GM12874 (cell line): ENCODE measurements at regions not wholly inside any gene's neighbourhood (a gene's known extent, or its start where the extent isn't known, plus 50 kb on each side); places are given as distances from the start of the nearest gene placed in this dataset.

Experiments used
- TF ChIP-seq, protein P1 (sequence below): IDR thresholded peaks from 2 replicates; pipeline ENCODE4 v1.5.1; 2011; ENCODE audit warnings: low read depth, mild to moderate bottlenecking, control low read depth, low read length, moderate library complexity; ENCODE audit not compliant: insufficient read depth

DNA sequence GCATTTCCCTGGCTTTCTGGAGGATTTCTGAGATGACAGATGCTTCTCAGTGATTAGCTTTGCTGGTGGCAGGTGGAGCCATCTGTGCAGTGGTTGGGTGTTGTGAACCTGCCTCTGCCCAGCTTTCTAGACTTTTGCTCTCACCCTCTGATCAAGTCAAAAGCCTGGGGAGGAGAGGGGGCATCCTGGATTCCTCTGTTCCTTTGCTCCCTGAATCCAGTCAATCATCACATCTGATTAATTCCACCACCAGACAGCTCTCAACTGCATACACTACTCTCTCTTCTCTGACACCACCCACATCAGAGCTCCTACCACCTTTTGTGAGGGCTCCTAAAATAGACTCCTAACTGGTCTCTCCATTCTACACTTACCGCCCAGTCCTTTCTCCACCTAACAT, 283.5 kb downstream of the WDR11 start:
- TF ChIP-seq, protein P1, sequence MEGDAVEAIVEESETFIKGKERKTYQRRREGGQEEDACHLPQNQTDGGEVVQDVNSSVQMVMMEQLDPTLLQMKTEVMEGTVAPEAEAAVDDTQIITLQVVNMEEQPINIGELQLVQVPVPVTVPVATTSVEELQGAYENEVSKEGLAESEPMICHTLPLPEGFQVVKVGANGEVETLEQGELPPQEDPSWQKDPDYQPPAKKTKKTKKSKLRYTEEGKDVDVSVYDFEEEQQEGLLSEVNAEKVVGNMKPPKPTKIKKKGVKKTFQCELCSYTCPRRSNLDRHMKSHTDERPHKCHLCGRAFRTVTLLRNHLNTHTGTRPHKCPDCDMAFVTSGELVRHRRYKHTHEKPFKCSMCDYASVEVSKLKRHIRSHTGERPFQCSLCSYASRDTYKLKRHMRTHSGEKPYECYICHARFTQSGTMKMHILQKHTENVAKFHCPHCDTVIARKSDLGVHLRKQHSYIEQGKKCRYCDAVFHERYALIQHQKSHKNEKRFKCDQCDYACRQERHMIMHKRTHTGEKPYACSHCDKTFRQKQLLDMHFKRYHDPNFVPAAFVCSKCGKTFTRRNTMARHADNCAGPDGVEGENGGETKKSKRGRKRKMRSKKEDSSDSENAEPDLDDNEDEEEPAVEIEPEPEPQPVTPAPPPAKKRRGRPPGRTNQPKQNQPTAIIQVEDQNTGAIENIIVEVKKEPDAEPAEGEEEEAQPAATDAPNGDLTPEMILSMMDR: no peak

DNA sequence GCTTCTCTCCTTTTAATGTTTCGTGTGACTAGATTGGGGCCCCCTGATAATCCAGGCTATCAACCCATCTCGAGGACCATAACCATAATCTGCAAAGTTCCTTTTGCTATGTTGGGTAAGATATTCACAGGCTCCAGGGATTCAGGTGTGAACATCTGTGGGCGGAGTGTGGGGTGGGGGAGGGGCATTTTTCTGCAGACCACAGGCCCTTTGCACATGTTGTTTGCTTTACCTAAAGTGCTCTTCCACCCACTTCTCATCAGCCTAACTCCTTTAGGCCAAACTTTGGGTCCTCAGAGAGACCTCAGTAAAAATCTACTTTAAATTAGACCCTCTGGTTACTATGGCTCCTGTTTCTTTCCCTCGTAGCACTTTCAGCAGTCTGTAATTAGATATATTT, 284.4 kb downstream of the WDR11 start:
- TF ChIP-seq, protein P1: no peak

DNA sequence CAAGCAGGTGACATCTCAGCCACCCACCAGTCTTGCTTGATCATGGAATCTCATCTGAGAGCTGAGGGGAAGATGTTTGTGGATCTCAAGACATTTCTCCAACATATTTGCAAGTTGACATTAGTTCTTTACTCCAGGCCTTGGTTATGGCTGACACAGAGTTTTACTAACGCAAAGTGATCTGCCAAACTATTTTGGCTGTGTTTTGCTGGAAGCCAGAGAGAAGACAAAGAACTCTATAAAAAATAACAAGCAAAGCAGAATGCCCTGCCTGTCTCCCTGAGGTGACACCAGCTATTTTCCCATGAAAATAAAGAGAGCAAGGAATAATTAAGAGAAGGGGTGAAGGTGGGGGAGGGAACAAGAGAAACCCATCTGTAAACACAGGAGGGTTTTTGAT, 286.4 kb downstream of the WDR11 start:
- TF ChIP-seq, protein P1: no peak

DNA sequence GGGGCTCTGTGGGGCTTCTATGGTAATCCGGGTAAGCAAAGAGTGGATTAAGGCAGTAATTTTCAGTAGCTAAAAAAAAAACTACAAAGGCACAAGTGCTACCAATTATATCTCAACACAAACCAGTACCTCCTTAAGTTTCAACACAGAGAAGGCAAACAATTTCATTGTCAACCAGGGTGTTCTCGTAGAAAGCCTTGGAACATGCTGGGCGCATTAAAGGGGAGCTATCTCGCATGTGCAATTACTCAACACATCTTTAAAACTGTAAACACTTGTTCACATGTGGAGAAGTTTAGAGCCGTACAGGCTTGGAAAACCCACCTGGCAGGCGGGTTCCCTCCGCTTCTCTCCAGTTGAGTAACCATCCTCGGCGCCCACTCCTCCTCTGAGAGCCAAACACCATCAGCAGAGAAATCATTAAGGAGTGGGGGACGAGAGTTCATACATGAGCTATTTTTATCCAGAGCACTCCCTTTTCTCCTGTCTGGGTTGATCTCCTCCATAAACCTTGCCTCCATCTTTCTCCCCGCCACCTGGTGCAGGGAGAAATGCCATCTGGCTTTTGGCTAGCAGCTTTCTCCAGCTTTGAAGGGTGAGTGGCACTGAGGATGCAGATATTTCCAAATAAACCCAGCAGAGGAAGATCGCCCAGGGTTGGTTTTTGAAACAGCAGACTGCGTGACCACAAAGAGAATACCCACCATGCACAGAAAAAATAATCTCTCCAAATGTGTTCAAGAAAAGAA, 287.1 kb downstream of the WDR11 start:
- TF ChIP-seq, protein P1: no peak

DNA sequence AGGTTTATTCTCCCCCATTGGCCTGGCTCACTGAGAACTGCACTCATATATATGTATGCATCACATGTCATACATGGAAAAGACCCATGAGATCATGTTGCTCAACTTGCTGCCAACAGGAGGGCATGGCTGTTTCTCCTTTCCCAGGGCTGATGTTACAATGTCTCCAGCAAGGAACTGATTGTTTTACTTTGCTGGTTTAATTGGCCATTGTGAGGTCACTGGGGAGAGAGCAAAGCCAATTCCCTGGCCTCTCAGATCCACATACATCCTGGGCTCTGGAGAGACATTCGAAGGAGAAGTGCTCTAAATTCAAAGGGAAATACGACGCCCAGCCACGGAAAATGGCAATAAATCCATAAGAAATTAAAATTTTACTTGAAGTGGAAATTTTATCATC, 287.8 kb downstream of the WDR11 start:
- TF ChIP-seq, protein P1: no peak

DNA sequence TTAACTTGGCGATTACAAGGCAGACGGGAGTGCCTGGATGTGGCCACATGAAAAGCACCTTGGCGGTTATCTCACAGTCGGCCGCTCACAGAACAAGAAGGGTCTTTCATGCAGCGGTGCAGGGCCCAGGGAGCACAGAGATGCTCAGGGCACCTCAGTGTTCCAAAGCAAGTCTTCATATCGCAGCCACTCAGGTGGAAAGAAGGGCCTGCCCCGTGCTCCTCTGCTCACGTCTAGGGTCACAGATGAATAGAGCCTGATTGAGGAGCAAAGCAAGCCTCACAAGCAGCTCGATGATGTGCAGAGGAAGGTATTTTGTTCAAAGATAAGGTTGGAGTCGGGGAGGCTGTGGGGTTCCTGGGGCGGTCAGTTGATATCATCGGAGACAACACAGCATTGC, 297.8 kb downstream of the WDR11 start:
- TF ChIP-seq, protein P1: no peak

DNA sequence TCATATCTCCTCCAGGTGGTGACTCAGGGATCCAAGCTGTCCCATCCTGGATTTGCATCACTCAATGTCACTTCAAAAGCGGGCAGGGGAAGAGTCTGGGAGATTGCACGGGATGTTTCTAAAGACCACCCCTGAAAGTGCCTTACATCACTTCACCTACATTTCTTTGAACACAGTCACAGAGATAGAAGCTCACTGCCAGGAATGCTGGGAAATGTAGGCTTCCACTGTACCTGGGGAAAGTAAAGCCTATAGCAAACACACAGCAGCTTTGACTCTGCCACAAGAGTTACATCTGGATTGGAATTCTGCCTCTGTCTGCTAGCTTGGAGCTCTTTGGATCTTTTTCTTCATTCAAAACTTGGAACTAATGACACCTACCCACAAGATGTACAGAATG, 300.9 kb downstream of the WDR11 start:
- TF ChIP-seq, protein P1: no peak
